Activated CD4-positive, alpha-beta memory T cell treated with anti-CD3 and anti-CD28 coated beads for 36 hours (primary cell): ENCODE measurements at regions not wholly inside any gene's neighbourhood (a gene's known extent, or its start where the extent isn't known, plus 50 kb on each side); places are given as distances from the start of the nearest gene placed in this dataset.
A peak's percentile ranks its signal among the peaks of the same experiment; 100 is the strongest.

Experiments used
- CTCF ChIA-PET: fragments of 350-600 bp; sonication (Branson Sonifier 250); formaldehyde crosslinking; loops from one replicate; lab custom pipeline; 2021; ENCODE audit warnings: antibody characterized with exemption, inconsistent platforms; lab: Charles Lee
- POLR2A ChIA-PET: fragments of 350-600 bp; sonication (Branson Sonifier 250); formaldehyde crosslinking; loops from one replicate; lab custom pipeline; 2021; ENCODE audit warnings: antibody characterized with exemption; lab: Charles Lee
- DNase-seq: peaks from one replicate; pipeline ENCODE4 v3.0.0-alpha.2; 2020
- H3K27ac Mint-ChIP-seq: one replicate; pipeline ENCODE4 v1.8.0; 2021; ENCODE audit warnings: mixed read lengths
- H3K27me3 Mint-ChIP-seq: one replicate; pipeline ENCODE4 v1.8.0; 2021; ENCODE audit warnings: mixed read lengths
- H3K36me3 Mint-ChIP-seq: one replicate; pipeline ENCODE4 v1.8.0; 2021; ENCODE audit warnings: mixed read lengths
- H3K4me1 Mint-ChIP-seq: one replicate; pipeline ENCODE4 v1.8.0; 2021; ENCODE audit warnings: low read depth, mixed read lengths
- H3K4me3 Mint-ChIP-seq: one replicate; pipeline ENCODE4 v1.8.0; 2021; ENCODE audit warnings: mild to moderate bottlenecking, mixed read lengths
- H3K9me3 Mint-ChIP-seq: one replicate; pipeline ENCODE4 v1.8.0; 2021; ENCODE audit warnings: mixed read lengths
- intact Hi-C: fragments of 100-400 bp; cut with micrococcal nuclease; formaldehyde crosslinking; loops from one replicate; pipeline ENCODE4 v1.15.1; 2023

- no peaks in the 10 kb centered on the region for H3K4me1 Mint-ChIP-seq
- no peak for DNase-seq
- H3K27me3 Mint-ChIP-seq = peaks cover 2% of the 10 kb centered on the region
- intact Hi-C loops = no loop called here
- H3K4me3 Mint-ChIP-seq = no peak overlapping the region
- no peak overlapping the region for H3K27ac Mint-ChIP-seq
- peaks cover 33% of the 10 kb centered on the region for H3K9me3 Mint-ChIP-seq
- CTCF ChIA-PET = no interaction called here
- POLR2A ChIA-PET = interaction anchor here (1.2 kb wide), 1 partner anchor 194 kb away, joined by 3 read pairs; no protein-coding TSS in a partner anchor
- peaks cover 7% of the 10 kb centered on the region for H3K36me3 Mint-ChIP-seq
These were observed 195.4 kb downstream of the KIF26A start for GRCh38 chr14:104333646-104334423.

- peaks cover 27% of the 10 kb centered on the region for H3K9me3 Mint-ChIP-seq
- intact Hi-C loops = no loop called here
- ChIA-PET CTCF (no interaction called here), POLR2A (no interaction called here)
- no peak overlapping the region for H3K4me3 Mint-ChIP-seq
- peaks cover 2% of the 10 kb centered on the region for H3K27me3 Mint-ChIP-seq
- peaks cover 7% of the 10 kb centered on the region for H3K36me3 Mint-ChIP-seq
- H3K27ac Mint-ChIP-seq = no peak overlapping the region
- H3K4me1 Mint-ChIP-seq = no peaks in the 10 kb centered on the region
- no peak for DNase-seq
These were observed 196.2 kb downstream of the KIF26A start for GRCh38 chr14:104334424-104335161.

- H3K9me3 Mint-ChIP-seq = peaks cover 22% of the 10 kb centered on the region
- no peak for DNase-seq
- CTCF ChIA-PET = no interaction called here
- peaks cover 7% of the 10 kb centered on the region for H3K36me3 Mint-ChIP-seq
- peaks cover 2% of the 10 kb centered on the region for H3K27me3 Mint-ChIP-seq
- H3K27ac Mint-ChIP-seq = no peak overlapping the region
- intact Hi-C loops = no loop called here
- no peaks in the 10 kb centered on the region for H3K4me1 Mint-ChIP-seq
- POLR2A ChIA-PET = no interaction called here
- no peak overlapping the region for H3K4me3 Mint-ChIP-seq
These were observed 196.8 kb downstream of the KIF26A start for GRCh38 chr14:104335176-104335575.

- H3K4me1 Mint-ChIP-seq = no peaks in the 10 kb centered on the region
- H3K36me3 Mint-ChIP-seq = peaks cover 7% of the 10 kb centered on the region
- H3K4me3 Mint-ChIP-seq = no peak overlapping the region
- POLR2A ChIA-PET = no interaction called here
- no peak for DNase-seq
- H3K9me3 Mint-ChIP-seq = peaks cover 19% of the 10 kb centered on the region
- CTCF ChIA-PET = no interaction called here
- intact Hi-C loops = no loop called here
- H3K27ac Mint-ChIP-seq = no peak overlapping the region
- peaks cover 2% of the 10 kb centered on the region for H3K27me3 Mint-ChIP-seq
These were observed 197.2 kb downstream of the KIF26A start for GRCh38 chr14:104335611-104336010.

GRCh38 chr14:104337351-104337750 lies 199.0 kb downstream of the KIF26A start:
- Mint-ChIP-seq H3K9me3 (peaks cover 10% of the 10 kb centered on the region), H3K36me3 (peaks cover 7% of the 10 kb centered on the region), H3K4me3 (no peak overlapping the region), H3K4me1 (no peaks in the 10 kb centered on the region), H3K27me3 (peaks cover 4% of the 10 kb centered on the region), H3K27ac (no peak overlapping the region)
- CTCF ChIA-PET = no interaction called here
- POLR2A ChIA-PET = no interaction called here
- intact Hi-C loops = no loop called here
- DNase-seq = no peak

- H3K4me1 Mint-ChIP-seq = no peaks in the 10 kb centered on the region
- peaks cover 4% of the 10 kb centered on the region for H3K27me3 Mint-ChIP-seq
- intact Hi-C loops = no loop called here
- peaks cover 10% of the 10 kb centered on the region for H3K9me3 Mint-ChIP-seq
- no peak for DNase-seq
- H3K36me3 Mint-ChIP-seq = peaks cover 7% of the 10 kb centered on the region
- no peak overlapping the region for H3K4me3 Mint-ChIP-seq
- CTCF ChIA-PET = no interaction called here
- POLR2A ChIA-PET = no interaction called here
- no peak overlapping the region for H3K27ac Mint-ChIP-seq
These were observed 201.0 kb downstream of the KIF26A start for GRCh38 chr14:104339361-104339760.

GRCh38 chr14:104339829-104340228 lies 201.4 kb downstream of the KIF26A start:
- no peak overlapping the region for H3K4me3 Mint-ChIP-seq
- H3K27ac Mint-ChIP-seq = no peak overlapping the region
- DNase-seq = no peak
- H3K9me3 Mint-ChIP-seq = peaks cover 10% of the 10 kb centered on the region
- no peaks in the 10 kb centered on the region for H3K4me1 Mint-ChIP-seq
- CTCF ChIA-PET = no interaction called here
- POLR2A ChIA-PET = no interaction called here
- intact Hi-C loops = no loop called here
- peaks cover 7% of the 10 kb centered on the region for H3K27me3 Mint-ChIP-seq
- peaks cover 7% of the 10 kb centered on the region for H3K36me3 Mint-ChIP-seq

- POLR2A ChIA-PET = no interaction called here
- peaks cover 7% of the 10 kb centered on the region for H3K36me3 Mint-ChIP-seq
- H3K27me3 Mint-ChIP-seq = peaks cover 15% of the 10 kb centered on the region
- no peak overlapping the region for H3K4me3 Mint-ChIP-seq
- peaks cover 10% of the 10 kb centered on the region for H3K9me3 Mint-ChIP-seq
- no peaks in the 10 kb centered on the region for H3K4me1 Mint-ChIP-seq
- H3K27ac Mint-ChIP-seq = no peak overlapping the region
- CTCF ChIA-PET = no interaction called here
- peak; percentile 56 for DNase-seq
- intact Hi-C loops = no loop called here
These were observed 203.4 kb downstream of the KIF26A start for GRCh38 chr14:104341532-104342434.

GRCh38 chr14:104342435-104343293 lies 204.3 kb downstream of the KIF26A start:
- ChIA-PET POLR2A (no interaction called here), CTCF (no interaction called here)
- no peaks in the 10 kb centered on the region for H3K4me1 Mint-ChIP-seq
- peaks cover 7% of the 10 kb centered on the region for H3K36me3 Mint-ChIP-seq
- peaks cover 10% of the 10 kb centered on the region for H3K9me3 Mint-ChIP-seq
- H3K4me3 Mint-ChIP-seq = no peak overlapping the region
- intact Hi-C loops = no loop called here
- H3K27me3 Mint-ChIP-seq = peaks cover 15% of the 10 kb centered on the region
- no peak for DNase-seq
- no peak overlapping the region for H3K27ac Mint-ChIP-seq

- intact Hi-C loops = no loop called here
- no peak for DNase-seq
- CTCF ChIA-PET = no interaction called here
- Mint-ChIP-seq H3K4me1 (no peaks in the 10 kb centered on the region), H3K27me3 (peaks cover 15% of the 10 kb centered on the region), H3K4me3 (no peak overlapping the region), H3K36me3 (peaks cover 5% of the 10 kb centered on the region), H3K9me3 (peaks cover 7% of the 10 kb centered on the region), H3K27ac (no peak overlapping the region)
- POLR2A ChIA-PET = no interaction called here
These were observed 204.9 kb downstream of the KIF26A start for GRCh38 chr14:104343294-104343625.

GRCh38 chr14:104343690-104344640 lies 205.6 kb downstream of the KIF26A start:
- H3K4me3 Mint-ChIP-seq = no peak overlapping the region
- ChIA-PET CTCF (no interaction called here), POLR2A (no interaction called here)
- peaks cover 3% of the 10 kb centered on the region for H3K9me3 Mint-ChIP-seq
- no peaks in the 10 kb centered on the region for H3K4me1 Mint-ChIP-seq
- no peak overlapping the region for H3K27ac Mint-ChIP-seq
- H3K36me3 Mint-ChIP-seq = no peaks in the 10 kb centered on the region
- H3K27me3 Mint-ChIP-seq = peaks cover 13% of the 10 kb centered on the region
- no peak for DNase-seq
- intact Hi-C loops = no loop called here
